ENCODE measurements at regions not wholly inside any gene's neighbourhood (a gene's known extent, or its start where the extent isn't known, plus 50 kb on each side); places are given as distances from the start of the nearest gene placed in this dataset.

- no peak for DNase-seq
These were observed 64.3 kb upstream of the MDFIC start for GRCh38 chr7:114857605-114858004.

DNA sequence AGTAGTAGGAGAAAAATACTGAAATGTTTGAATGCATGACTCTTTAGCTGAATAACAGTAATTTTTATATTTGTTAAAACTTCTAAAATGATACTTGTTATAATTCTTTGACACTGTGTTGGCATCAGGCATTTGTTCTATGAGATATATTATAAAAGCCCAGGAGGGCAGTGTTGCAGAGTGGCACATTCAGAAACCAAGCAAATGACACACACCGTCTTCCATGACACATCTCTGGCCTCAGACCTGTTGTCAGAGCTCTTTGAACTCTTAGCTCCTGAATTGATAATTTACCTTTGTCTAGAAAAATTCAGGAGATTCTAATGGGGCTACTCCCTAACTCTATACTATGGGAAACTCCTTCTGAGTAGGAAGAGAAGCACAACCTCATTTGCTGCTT, 62.4 kb upstream of the MDFIC start:
- DNase-seq, result no peak

DNA sequence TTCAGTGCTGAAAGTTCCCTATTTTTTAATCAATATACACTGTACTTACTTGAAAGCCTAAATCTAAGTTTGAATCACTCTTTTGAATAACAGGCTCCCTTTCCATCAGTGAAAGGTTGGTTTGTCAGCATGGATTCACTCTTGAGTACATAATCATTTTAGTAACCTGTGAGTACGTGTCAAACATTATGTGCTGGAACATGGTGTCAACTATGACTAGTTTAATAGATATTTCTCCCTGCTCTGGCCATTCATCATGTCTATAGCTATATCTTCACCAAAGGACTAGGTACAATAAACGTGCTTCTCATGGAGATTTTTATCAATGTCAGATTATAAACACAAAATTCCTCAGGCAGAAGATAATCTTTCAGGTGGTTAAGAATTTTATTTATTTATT, 61.7 kb upstream of the MDFIC start:
- no peak for DNase-seq

DNA sequence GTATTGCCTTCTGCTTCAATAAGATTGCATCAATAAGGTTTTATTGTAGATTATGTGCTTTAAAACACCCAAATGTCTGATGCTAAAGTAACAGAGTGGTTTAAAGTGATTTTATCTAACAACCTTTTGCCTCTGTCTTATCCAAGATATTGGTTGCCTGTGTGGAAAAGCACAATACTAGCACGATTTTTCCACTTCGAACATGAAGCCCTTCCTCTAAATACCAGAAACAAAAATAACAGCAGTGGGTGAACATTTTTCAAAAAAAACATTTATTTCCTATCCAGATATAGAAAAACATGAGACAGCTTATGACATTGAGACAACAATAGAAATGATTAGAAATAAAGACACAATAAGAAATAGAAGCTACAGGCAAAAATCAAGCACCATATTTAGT, 59.5 kb upstream of the MDFIC start:
- no peak for DNase-seq

DNA sequence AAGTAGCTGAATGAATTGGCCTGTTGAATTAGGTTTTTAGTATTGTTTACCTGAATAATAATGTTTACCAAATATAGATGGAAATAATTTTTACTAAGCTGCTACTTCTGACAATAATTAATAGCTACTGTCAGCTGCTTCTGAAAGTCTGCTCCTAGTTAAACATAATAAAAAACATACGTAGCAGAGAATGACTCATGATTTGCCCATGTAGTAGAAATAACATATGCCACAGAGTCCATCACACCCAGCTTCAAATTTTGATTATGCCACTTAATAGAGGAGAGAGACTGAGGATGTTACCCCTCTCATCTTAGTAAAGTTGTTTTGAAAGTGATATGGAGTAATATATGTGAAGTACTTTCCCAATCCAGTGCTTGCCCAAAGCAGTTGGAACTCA, 57.6 kb upstream of the MDFIC start:
- DNase-seq, result no peak

- peak; percentile 51 for DNase-seq
These were observed 56.3 kb upstream of the MDFIC start for GRCh38 chr7:114865564-114865963.
